Esophagus muscularis mucosa (tissue), 4 donors: ENCODE measurements at regions not wholly inside any gene's neighbourhood (a gene's known extent, or its start where the extent isn't known, plus 50 kb on each side); places are given as distances from the start of the nearest gene placed in this dataset.

Experiments
- DNase-seq: peaks from one replicate; pipeline ENCODE4 v3.0.0-alpha.2; 2017; ENCODE audit errors: extremely low spot score
- H3K27ac ChIP-seq, 4 donors: fragments of 200-600 bp; sonication (generic); replicated peaks in 1 of 4; 1 replicate in 3 of 4; 2 replicates in 1 of 4; pipeline ENCODE4 v1.5.1; 2016 to 2019; ENCODE audit warnings: mild to moderate bottlenecking in 1 of 4
- H3K27me3 ChIP-seq, 4 donors: fragments of 200-600 bp; sonication (generic); one replicate each; pipeline versions ENCODE4 v1.5.1 to v1.6.0; 2016 to 2019
- H3K36me3 ChIP-seq, 4 donors: fragments of 200-600 bp; sonication (generic); one replicate each; pipeline ENCODE4 v1.5.1; 2016 to 2019
- H3K4me1 ChIP-seq, 4 donors: fragments of 200-600 bp; sonication (generic); one replicate each; pipeline ENCODE4 v1.5.1; 2016 to 2019
- H3K4me3 ChIP-seq, 4 donors: fragments of 200-600 bp; sonication (generic); 1 replicate in 2 of 4; 2 replicates in 2 of 4; pipeline ENCODE4 v1.5.1; 2016 to 2019; ENCODE audit warnings: mild to moderate bottlenecking in 4 of 4, moderate library complexity in 1 of 4
- H3K9me3 ChIP-seq, 4 donors: fragments of 200-600 bp; sonication (generic); 1 replicate in 3 of 4; 2 replicates in 1 of 4; pipeline ENCODE4 v1.5.1; 2016 to 2019
- CTCF ChIP-seq, 3 experiments: fragments of 200-600 bp in 2 of 3; fragments of 450-650 bp in 1 of 3; sonication (generic) in 2 of 3; IDR thresholded peaks; one replicate each; pipeline ENCODE4 v1.5.1; 2017 to 2019; ENCODE audit warnings: antibody characterized with exemption in 3 of 3, mild to moderate bottlenecking in 2 of 3, moderate library complexity in 1 of 3
- EP300 ChIP-seq: sonication (generic); formaldehyde crosslinking; IDR thresholded peaks from one replicate; pipeline ENCODE4 v1.6.1; 2017; ENCODE audit warnings: antibody characterized with exemption
- POLR2A ChIP-seq: fragments of 450-650 bp; IDR thresholded peaks from one replicate; pipeline ENCODE4 v1.6.1; 2017; ENCODE audit warnings: antibody characterized with exemption, moderate library complexity, mild to moderate bottlenecking, low read depth
- POLR2AphosphoS5 ChIP-seq, 2 donors: sonication (generic); formaldehyde crosslinking; IDR thresholded peaks; one replicate each; pipeline ENCODE4 v1.6.1; 2017; ENCODE audit warnings: antibody characterized with exemption in 2 of 2
- WGBS: methylation state at CpG from one replicate; pipeline ENCODE4 v1.1.5; 2018; 5-methylcytosine and 5-hydroxymethylcytosine counted together
- intact Hi-C: fragments of 100-400 bp; cut with DNase I; formaldehyde crosslinking; loops from one replicate; pipeline ENCODE4 v1.15.1; 2023

GRCh38 chr11:38300570-38300969 lies 1702.5 kb upstream of the RAG2 start:
- 58% methylated on average over 2 of the region's 2 CpGs for WGBS

GRCh38 chr11:38296211-38296776 lies 1698.3 kb upstream of the RAG2 start:
- Histone ChIP-seq H3K4me1 (peaks cover 0 to 10% (median 1%) of the 10 kb centered on the region in 4 donors), H3K36me3 (no peaks in the 10 kb centered on the region), H3K9me3 (peaks cover 0 to 18% (median 0%) of the 10 kb centered on the region in 4 donors), H3K4me3 (no peak overlapping the region), H3K27ac (no peak overlapping the region), H3K27me3 (no peaks in the 10 kb centered on the region)
- WGBS, result 93% methylated on average over 21 of the region's 33 CpGs
- DNase-seq, result no peak
- TF ChIP-seq EP300 (no peak), POLR2A (no peak), CTCF (IDR thresholded peaks at IDR 0.05) (no peak), POLR2AphosphoS5 (IDR thresholded peaks at IDR 0.05) (no peak)
- intact Hi-C loops, result no loop called here

More at GRCh38 chr11:38300570-38300969, 1702.5 kb upstream of the RAG2 start:
- Histone ChIP-seq H3K4me1 (peaks cover 0 to 10% (median 1%) of the 10 kb centered on the region in 4 donors), H3K36me3 (no peaks in the 10 kb centered on the region), H3K4me3 (no peak overlapping the region), H3K27ac (no peak overlapping the region), H3K27me3 (no peaks in the 10 kb centered on the region), H3K9me3 (peaks cover 0 to 9% (median 0%) of the 10 kb centered on the region in 4 donors)
- intact Hi-C loops, result no loop called here
- TF ChIP-seq EP300 (no peak), CTCF (IDR thresholded peaks at IDR 0.05) (no peak), POLR2A (no peak), POLR2AphosphoS5 (IDR thresholded peaks at IDR 0.05) (no peak)
- no peak for DNase-seq

GRCh38 chr11:38282718-38283117 lies 1684.7 kb upstream of the RAG2 start:
- Histone ChIP-seq H3K27me3 (no peaks in the 10 kb centered on the region), H3K36me3 (no peaks in the 10 kb centered on the region), H3K4me1 (no peaks in the 10 kb centered on the region), H3K4me3 (no peak overlapping the region), H3K9me3 (no peaks in the 10 kb centered on the region), H3K27ac (no peak overlapping the region)
- intact Hi-C loops, result no loop called here
- DNase-seq, result no peak
- 84% methylated on average over 4 of the region's 4 CpGs for WGBS
- TF ChIP-seq EP300 (no peak), POLR2A (no peak), POLR2AphosphoS5 (IDR thresholded peaks at IDR 0.05) (no peak), CTCF (IDR thresholded peaks at IDR 0.05) (no peak)

GRCh38 chr11:38278457-38279141 lies 1680.6 kb upstream of the RAG2 start:
- Histone ChIP-seq H3K4me1 (peaks cover 0 to 5% (median 2%) of the 10 kb centered on the region in 4 donors), H3K9me3 (no peaks in the 10 kb centered on the region), H3K4me3 (no peak overlapping the region), H3K36me3 (no peaks in the 10 kb centered on the region), H3K27me3 (no peaks in the 10 kb centered on the region), H3K27ac (no peak overlapping the region)
- no peak for DNase-seq
- 97% methylated on average over 23 of the region's 45 CpGs for WGBS
- intact Hi-C loops, result no loop called here
- TF ChIP-seq POLR2AphosphoS5 (IDR thresholded peaks at IDR 0.05) (no peak), CTCF (IDR thresholded peaks at IDR 0.05) (no peak), EP300 (no peak), POLR2A (no peak)
